ENCODE measurements at regions not wholly inside any gene's neighbourhood (a gene's known extent, or its start where the extent isn't known, plus 50 kb on each side); places are given as distances from the start of the nearest gene placed in this dataset.
A peak's percentile ranks its signal among the peaks of the same experiment; 100 is the strongest.

- Histone ChIP-seq H3K4ac (ENCODE audit: low read depth, low read length) (no peak overlapping the region), H3K27ac (ENCODE audit: low read depth, low read length) (no peak overlapping the region), H3K14ac (ENCODE audit: low read length) (no peak overlapping the region), H3K9ac (ENCODE audit: low read length) (no peak overlapping the region), H4K91ac (ENCODE audit: low read depth, low read length) (no peak overlapping the region), H3K27me3 (ENCODE audit: insufficient read depth, low read length) (no peaks in the 10 kb centered on the region), H3K79me1 (ENCODE audit: low read length) (no peaks in the 10 kb centered on the region), H3K36me3 (ENCODE audit: control insufficient read depth in 1 of 2, insufficient read depth in 2 of 2, low read length in 2 of 2) (no peaks in the 10 kb centered on the region), H3K23ac (ENCODE audit: low read length) (no peak overlapping the region), H3K79me2 (ENCODE audit: control insufficient read depth, insufficient read depth, low read length, poor library complexity) (no peaks in the 10 kb centered on the region), H2BK120ac (ENCODE audit: insufficient read depth, low read length, poor library complexity) (no peak overlapping the region), H3K4me3 (ENCODE audit: low read depth, low read length) (no peak overlapping the region), H2AK5ac (ENCODE audit: low read length) (no peak overlapping the region), H3K9me3 (ENCODE audit: insufficient read depth, low read depth, low read length) (no peaks in the 10 kb centered on the region), H3K4me2 (ENCODE audit: low read length) (no peak overlapping the region), H3K4me1 (ENCODE audit: control insufficient read depth in 1 of 2, insufficient read depth in 2 of 2, low read length in 2 of 2) (no peaks in the 10 kb centered on the region), H2BK5ac (ENCODE audit: low read depth, low read length, poor library complexity) (no peak overlapping the region), H2AFZ (ENCODE audit: insufficient read depth, low read length, poor library complexity) (no peak overlapping the region), H3K18ac (ENCODE audit: low read length) (no peak overlapping the region), H2BK12ac (ENCODE audit: low read length) (no peak overlapping the region), H4K8ac (ENCODE audit: low read depth, low read length) (no peak overlapping the region), H4K12ac (ENCODE audit: low read depth, low read length) (no peak overlapping the region)
- no peak for DNase-seq
- WGBS (ENCODE audit: extremely low coverage, insufficient coverage, insufficient read length) = no CpG with 5 or more reads among the region's 16 CpGs
These were observed 664.3 kb upstream of the TBX3 start for GRCh38 chr12:115348301-115348700.

GRCh38 chr12:115343601-115344000 is 659.6 kb upstream of the TBX3 start:
- no peak overlapping the region for H4K91ac ChIP-seq (ENCODE audit: low read depth, low read length)
- H3K79me1 ChIP-seq (ENCODE audit: low read length) = no peaks in the 10 kb centered on the region
- no peak overlapping the region for H2BK12ac ChIP-seq (ENCODE audit: low read length)
- H3K4me2 ChIP-seq (ENCODE audit: low read length) = no peak overlapping the region
- no peak overlapping the region for H2AFZ ChIP-seq (ENCODE audit: insufficient read depth, low read length, poor library complexity)
- no peak overlapping the region for H2BK120ac ChIP-seq (ENCODE audit: insufficient read depth, low read length, poor library complexity)
- H3K4me3 ChIP-seq (ENCODE audit: low read depth, low read length) = no peak overlapping the region
- H3K9me3 ChIP-seq (ENCODE audit: insufficient read depth, low read depth, low read length) = peaks cover 2% of the 10 kb centered on the region
- no peak overlapping the region for H3K4ac ChIP-seq (ENCODE audit: low read depth, low read length)
- H4K8ac ChIP-seq (ENCODE audit: low read depth, low read length) = no peak overlapping the region
- H2BK5ac ChIP-seq (ENCODE audit: low read depth, low read length, poor library complexity) = no peak overlapping the region
- no peaks in the 10 kb centered on the region for H3K36me3 ChIP-seq (ENCODE audit: control insufficient read depth in 1 of 2, insufficient read depth in 2 of 2, low read length in 2 of 2)
- H3K23ac ChIP-seq (ENCODE audit: low read length) = no peak overlapping the region
- H3K27ac ChIP-seq (ENCODE audit: low read depth, low read length) = no peak overlapping the region
- no peaks in the 10 kb centered on the region for H3K79me2 ChIP-seq (ENCODE audit: control insufficient read depth, insufficient read depth, low read length, poor library complexity)
- H2AK5ac ChIP-seq (ENCODE audit: low read length) = no peak overlapping the region
- H4K12ac ChIP-seq (ENCODE audit: low read depth, low read length) = no peak overlapping the region
- no peak for DNase-seq
- H3K14ac ChIP-seq (ENCODE audit: low read length) = no peak overlapping the region
- H3K18ac ChIP-seq (ENCODE audit: low read length) = no peak overlapping the region
- H3K4me1 ChIP-seq (ENCODE audit: control insufficient read depth in 1 of 2, insufficient read depth in 2 of 2, low read length in 2 of 2) = no peaks in the 10 kb centered on the region
- no CpG with 5 or more reads among the region's 5 CpGs for WGBS (ENCODE audit: extremely low coverage, insufficient coverage, insufficient read length)
- H3K27me3 ChIP-seq (ENCODE audit: insufficient read depth, low read length) = no peaks in the 10 kb centered on the region
- H3K9ac ChIP-seq (ENCODE audit: low read length) = no peak overlapping the region

GRCh38 chr12:115343008-115343407 is 659.0 kb upstream of the TBX3 start:
- Histone ChIP-seq H2BK120ac (ENCODE audit: insufficient read depth, low read length, poor library complexity) (no peak overlapping the region), H2BK5ac (ENCODE audit: low read depth, low read length, poor library complexity) (no peak overlapping the region), H2AFZ (ENCODE audit: insufficient read depth, low read length, poor library complexity) (no peak overlapping the region), H3K4me1 (ENCODE audit: control insufficient read depth in 1 of 2, insufficient read depth in 2 of 2, low read length in 2 of 2) (no peaks in the 10 kb centered on the region), H3K9ac (ENCODE audit: low read length) (no peak overlapping the region), H3K4ac (ENCODE audit: low read depth, low read length) (no peak overlapping the region), H2BK12ac (ENCODE audit: low read length) (no peak overlapping the region), H3K14ac (ENCODE audit: low read length) (no peak overlapping the region), H3K27me3 (ENCODE audit: insufficient read depth, low read length) (no peaks in the 10 kb centered on the region), H4K8ac (ENCODE audit: low read depth, low read length) (no peak overlapping the region), H3K27ac (ENCODE audit: low read depth, low read length) (no peak overlapping the region), H3K4me2 (ENCODE audit: low read length) (no peak overlapping the region), H3K9me3 (ENCODE audit: insufficient read depth, low read depth, low read length) (peaks cover 2% of the 10 kb centered on the region), H2AK5ac (ENCODE audit: low read length) (no peak overlapping the region), H3K36me3 (ENCODE audit: control insufficient read depth in 1 of 2, insufficient read depth in 2 of 2, low read length in 2 of 2) (no peaks in the 10 kb centered on the region), H3K79me1 (ENCODE audit: low read length) (no peaks in the 10 kb centered on the region), H3K79me2 (ENCODE audit: control insufficient read depth, insufficient read depth, low read length, poor library complexity) (no peaks in the 10 kb centered on the region), H4K91ac (ENCODE audit: low read depth, low read length) (no peak overlapping the region), H3K23ac (ENCODE audit: low read length) (no peak overlapping the region), H3K4me3 (ENCODE audit: low read depth, low read length) (no peak overlapping the region), H4K12ac (ENCODE audit: low read depth, low read length) (no peak overlapping the region), H3K18ac (ENCODE audit: low read length) (no peak overlapping the region)
- no peak for DNase-seq
- no CpG with 5 or more reads among the region's 2 CpGs for WGBS (ENCODE audit: extremely low coverage, insufficient coverage, insufficient read length)

DNA sequence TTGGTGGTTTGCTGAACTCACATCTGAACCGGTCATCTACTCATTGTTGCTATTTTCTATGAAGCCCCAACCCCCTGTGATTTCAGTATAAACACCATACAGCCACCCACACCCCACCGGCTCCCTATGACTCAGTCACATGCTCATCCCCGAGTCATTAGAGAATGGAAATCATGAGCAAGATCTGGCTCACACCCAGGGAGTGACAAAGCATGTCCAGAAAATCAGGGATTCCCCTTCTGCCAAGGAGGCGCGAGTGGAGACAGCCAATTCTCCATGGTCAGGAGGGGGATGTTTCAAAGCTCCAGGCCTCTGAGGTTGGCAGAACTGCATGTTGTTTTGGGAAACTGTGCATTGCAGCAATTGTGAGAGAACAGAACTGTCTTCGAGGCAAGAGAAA is 657.5 kb upstream of the TBX3 start:
- Histone ChIP-seq H3K27ac (ENCODE audit: low read depth, low read length) (no peak overlapping the region), H3K4me1 (ENCODE audit: control insufficient read depth in 1 of 2, insufficient read depth in 2 of 2, low read length in 2 of 2) (peaks cover 0 to 4% of the 10 kb centered on the region in 2 experiments), H3K14ac (ENCODE audit: low read length) (no peak overlapping the region), H3K79me2 (ENCODE audit: control insufficient read depth, insufficient read depth, low read length, poor library complexity) (no peaks in the 10 kb centered on the region), H4K8ac (ENCODE audit: low read depth, low read length) (peak overlapping the region; percentile 35), H3K27me3 (ENCODE audit: insufficient read depth, low read length) (no peaks in the 10 kb centered on the region), H3K23ac (ENCODE audit: low read length) (no peak overlapping the region), H3K4me3 (ENCODE audit: low read depth, low read length) (no peak overlapping the region), H2AFZ (ENCODE audit: insufficient read depth, low read length, poor library complexity) (no peak overlapping the region), H3K79me1 (ENCODE audit: low read length) (no peaks in the 10 kb centered on the region), H4K91ac (ENCODE audit: low read depth, low read length) (no peak overlapping the region), H3K36me3 (ENCODE audit: control insufficient read depth in 1 of 2, insufficient read depth in 2 of 2, low read length in 2 of 2) (no peaks in the 10 kb centered on the region), H3K18ac (ENCODE audit: low read length) (no peak overlapping the region), H2AK5ac (ENCODE audit: low read length) (no peak overlapping the region), H2BK12ac (ENCODE audit: low read length) (no peak overlapping the region), H3K9me3 (ENCODE audit: insufficient read depth, low read depth, low read length) (peaks cover 2% of the 10 kb centered on the region), H4K12ac (ENCODE audit: low read depth, low read length) (no peak overlapping the region), H2BK5ac (ENCODE audit: low read depth, low read length, poor library complexity) (no peak overlapping the region), H3K4me2 (ENCODE audit: low read length) (no peak overlapping the region), H2BK120ac (ENCODE audit: insufficient read depth, low read length, poor library complexity) (no peak overlapping the region), H3K9ac (ENCODE audit: low read length) (no peak overlapping the region), H3K4ac (ENCODE audit: low read depth, low read length) (no peak overlapping the region)
- peak; percentile 2 to 15 for DNase-seq
- WGBS (ENCODE audit: extremely low coverage, insufficient coverage, insufficient read length) = no CpG with 5 or more reads among the region's 6 CpGs

Data from trophoblast cell (in vitro differentiated cells and primary cell).